Natural killer cell (primary cell): ENCODE measurements at regions not wholly inside any gene's neighbourhood (a gene's known extent, or its start where the extent isn't known, plus 50 kb on each side); places are given as distances from the start of the nearest gene placed in this dataset.

Experiments used
- ATAC-seq, 3 donors: fragments of 150-1000 bp in 2 of 3; fragments of 200-7000 bp in 1 of 3; cut with Tn5 transposase; 1 replicate in 1 of 3; 2 replicates in 2 of 3; pipeline ENCODE4 v1.10.0; 2021; ENCODE audit warnings: mild to moderate bottlenecking in 2 of 3, moderate library complexity in 2 of 3
- DNase-seq, 2 donors: peaks; one replicate each; pipeline versions ENCODE4 v3.0.0 to v3.0.0-alpha.2; 2013 to 2021; ENCODE audit warnings: mixed read lengths in 1 of 2
- H3K27ac ChIP-seq: one replicate; pipeline ENCODE4 v1.5.1; 2013; ENCODE audit warnings: mild to moderate bottlenecking, low read length
- H3K27me3 ChIP-seq: one replicate; pipeline ENCODE4 v1.6.1; 2013; ENCODE audit warnings: low read length; ENCODE audit not compliant: control insufficient read depth, insufficient read depth
- H3K36me3 ChIP-seq: one replicate; pipeline ENCODE4 v1.6.1; 2013; ENCODE audit warnings: low read length; ENCODE audit not compliant: control insufficient read depth, insufficient read depth
- H3K4me1 ChIP-seq: one replicate; pipeline ENCODE4 v1.6.1; 2013; ENCODE audit warnings: low read length; ENCODE audit not compliant: control insufficient read depth, insufficient read depth
- H3K4me3 ChIP-seq: one replicate; pipeline ENCODE4 v1.5.1; 2013; ENCODE audit warnings: low read length
- H3K9me3 ChIP-seq: one replicate; pipeline ENCODE4 v1.6.1; 2013; ENCODE audit warnings: low read length; ENCODE audit not compliant: control insufficient read depth, insufficient read depth
- H3K27ac Mint-ChIP-seq, 2 donors: one replicate each; pipeline ENCODE4 v1.8.0; 2022; ENCODE audit warnings: mild to moderate bottlenecking in 2 of 2, mixed read lengths in 2 of 2, moderate library complexity in 1 of 2
- H3K27me3 Mint-ChIP-seq, 2 donors: one replicate each; pipeline ENCODE4 v1.8.0; 2022; ENCODE audit warnings: low read depth in 2 of 2, mixed read lengths in 2 of 2
- H3K36me3 Mint-ChIP-seq: one replicate; pipeline ENCODE4 v1.8.0; 2022; ENCODE audit warnings: mixed read lengths
- H3K4me1 Mint-ChIP-seq, 2 donors: one replicate each; pipeline ENCODE4 v1.8.0; 2022; ENCODE audit warnings: mixed read lengths in 2 of 2
- H3K4me3 Mint-ChIP-seq: one replicate; pipeline ENCODE4 v1.8.0; 2022; ENCODE audit warnings: mild to moderate bottlenecking, moderate library complexity, mixed read lengths
- H3K9me3 Mint-ChIP-seq, 2 donors: one replicate each; pipeline ENCODE4 v1.8.0; 2022; ENCODE audit warnings: mixed read lengths in 2 of 2
- WGBS: methylation state at CpG from one replicate; pipeline ENCODE4 v1.1.7; 2013; ENCODE audit warnings: missing lambda C conversion rate; ENCODE audit not compliant: insufficient coverage; 5-methylcytosine and 5-hydroxymethylcytosine counted together
- intact Hi-C: fragments of 100-400 bp; cut with micrococcal nuclease; formaldehyde crosslinking; loops from one replicate; pipeline ENCODE4 v1.14.2; 2022
- TF ChIP-seq, protein P1 (sequence below): fragments of 200-600 bp; IDR thresholded peaks from one replicate; pipeline ENCODE4 v1.8.0; 2022; ENCODE audit warnings: antibody characterized with exemption

DNA sequence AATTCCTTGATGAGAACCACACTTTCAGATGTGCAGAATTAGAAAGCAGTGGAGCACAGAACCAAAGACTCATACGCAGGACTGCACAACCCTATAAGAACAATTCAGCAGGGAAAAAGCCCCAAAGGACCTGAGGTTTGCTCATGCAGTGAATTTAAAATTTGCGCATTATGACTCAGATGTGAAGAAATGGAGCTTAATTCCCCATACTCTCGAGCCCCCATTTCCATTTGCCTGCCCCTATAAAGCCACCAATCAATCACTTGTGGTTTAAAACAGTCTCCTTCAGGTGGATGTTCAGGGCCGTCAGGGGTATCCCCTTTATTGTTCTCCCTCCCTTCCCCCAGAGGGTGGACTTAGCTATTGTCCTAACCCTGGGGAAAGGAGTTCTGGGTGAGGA, 221.2 kb downstream of the IGSF11 start:
- H3K9me3 ChIP-seq: no peaks in the 10 kb centered on the region
- Mint-ChIP-seq H3K27ac (no peak overlapping the region), H3K9me3 (no peaks in the 10 kb centered on the region), H3K27me3 (peaks cover 0 to 20% of the 10 kb centered on the region in 2 donors), H3K4me3 (no peak overlapping the region), H3K4me1 (no peaks in the 10 kb centered on the region), H3K36me3 (no peaks in the 10 kb centered on the region)
- H3K27me3 ChIP-seq: no peaks in the 10 kb centered on the region
- TF ChIP-seq, protein P1, sequence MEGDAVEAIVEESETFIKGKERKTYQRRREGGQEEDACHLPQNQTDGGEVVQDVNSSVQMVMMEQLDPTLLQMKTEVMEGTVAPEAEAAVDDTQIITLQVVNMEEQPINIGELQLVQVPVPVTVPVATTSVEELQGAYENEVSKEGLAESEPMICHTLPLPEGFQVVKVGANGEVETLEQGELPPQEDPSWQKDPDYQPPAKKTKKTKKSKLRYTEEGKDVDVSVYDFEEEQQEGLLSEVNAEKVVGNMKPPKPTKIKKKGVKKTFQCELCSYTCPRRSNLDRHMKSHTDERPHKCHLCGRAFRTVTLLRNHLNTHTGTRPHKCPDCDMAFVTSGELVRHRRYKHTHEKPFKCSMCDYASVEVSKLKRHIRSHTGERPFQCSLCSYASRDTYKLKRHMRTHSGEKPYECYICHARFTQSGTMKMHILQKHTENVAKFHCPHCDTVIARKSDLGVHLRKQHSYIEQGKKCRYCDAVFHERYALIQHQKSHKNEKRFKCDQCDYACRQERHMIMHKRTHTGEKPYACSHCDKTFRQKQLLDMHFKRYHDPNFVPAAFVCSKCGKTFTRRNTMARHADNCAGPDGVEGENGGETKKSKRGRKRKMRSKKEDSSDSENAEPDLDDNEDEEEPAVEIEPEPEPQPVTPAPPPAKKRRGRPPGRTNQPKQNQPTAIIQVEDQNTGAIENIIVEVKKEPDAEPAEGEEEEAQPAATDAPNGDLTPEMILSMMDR: no peak
- H3K4me3 ChIP-seq: no peak overlapping the region
- H3K36me3 ChIP-seq: no peaks in the 10 kb centered on the region
- H3K27ac ChIP-seq: no peak overlapping the region
- ATAC-seq: no peak
- no peak for DNase-seq
- intact Hi-C loops: no loop called here
- H3K4me1 ChIP-seq: no peaks in the 10 kb centered on the region
- 76% methylated on average over 3 of the region's 4 CpGs for WGBS

DNA sequence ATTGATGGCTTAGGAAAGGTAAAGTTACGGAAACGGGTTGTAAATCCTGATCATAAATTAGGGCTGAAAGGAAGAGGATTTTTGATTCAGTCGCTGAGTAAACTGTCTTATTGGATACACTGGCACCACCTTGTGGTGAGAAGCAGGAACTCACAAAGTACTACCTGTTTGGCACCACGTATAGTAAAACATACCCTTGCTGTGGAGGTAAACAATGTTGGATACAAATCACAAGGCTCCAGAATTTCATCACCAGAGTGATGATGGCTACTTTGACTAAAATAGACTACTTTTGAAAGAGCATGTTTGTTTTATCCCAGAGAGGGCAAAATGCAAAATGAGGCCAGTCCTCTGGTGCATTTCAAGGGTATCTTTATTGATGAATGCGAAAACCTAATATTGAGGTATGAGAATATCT, 216.9 kb downstream of the IGSF11 start:
- Histone ChIP-seq H3K4me3 (no peak overlapping the region), H3K9me3 (no peaks in the 10 kb centered on the region), H3K36me3 (no peaks in the 10 kb centered on the region), H3K27ac (no peak overlapping the region), H3K4me1 (no peaks in the 10 kb centered on the region), H3K27me3 (no peaks in the 10 kb centered on the region)
- H3K27ac Mint-ChIP-seq: no peak overlapping the region
- ATAC-seq (peak in 2 of 3 donors; percentile 46 to 74), DNase-seq (peak in 1 of 2 donors; percentile 60)
- no peaks in the 10 kb centered on the region for H3K9me3 Mint-ChIP-seq
- TF ChIP-seq, protein P1: peak; percentile 67
- H3K27me3 Mint-ChIP-seq: peaks cover 2 to 6% of the 10 kb centered on the region in 2 donors
- WGBS: 11% methylated on average over 4 of the region's 5 CpGs
- intact Hi-C loops: no loop called here
- no peak overlapping the region for H3K4me3 Mint-ChIP-seq
- H3K36me3 Mint-ChIP-seq: no peaks in the 10 kb centered on the region
- no peaks in the 10 kb centered on the region for H3K4me1 Mint-ChIP-seq

DNA sequence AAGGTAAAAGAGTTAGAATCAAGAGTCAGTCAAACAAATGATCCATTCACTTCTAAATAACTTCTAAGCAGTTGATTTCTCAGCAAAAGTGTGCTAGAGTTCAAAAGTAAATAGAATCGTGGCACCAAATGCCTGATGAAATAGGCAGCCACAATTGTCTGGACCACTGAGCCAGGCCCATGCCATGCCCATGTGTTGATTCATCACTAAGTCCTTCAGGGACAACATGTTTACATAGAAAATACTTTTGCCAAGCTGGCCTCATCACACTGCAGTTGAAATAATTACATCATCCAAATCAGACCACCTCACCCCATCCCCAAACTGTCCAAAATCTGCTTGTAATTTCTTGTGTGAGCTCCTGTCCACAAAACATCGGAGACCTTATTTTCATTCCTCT, 216.3 kb downstream of the IGSF11 start:
- H3K9me3 Mint-ChIP-seq: no peaks in the 10 kb centered on the region
- H3K36me3 Mint-ChIP-seq: no peaks in the 10 kb centered on the region
- no peak overlapping the region for H3K4me3 ChIP-seq
- no peak overlapping the region for H3K27ac Mint-ChIP-seq
- no peak overlapping the region for H3K4me3 Mint-ChIP-seq
- no peaks in the 10 kb centered on the region for H3K4me1 ChIP-seq
- WGBS: 87% methylated on average over 2 of the region's 2 CpGs
- H3K27me3 ChIP-seq: no peaks in the 10 kb centered on the region
- no peaks in the 10 kb centered on the region for H3K9me3 ChIP-seq
- ATAC-seq (no peak), DNase-seq (no peak)
- TF ChIP-seq, protein P1: no peak
- intact Hi-C loops: no loop called here
- H3K4me1 Mint-ChIP-seq: no peaks in the 10 kb centered on the region
- H3K36me3 ChIP-seq: no peaks in the 10 kb centered on the region
- no peak overlapping the region for H3K27ac ChIP-seq
- H3K27me3 Mint-ChIP-seq: peaks cover 2 to 6% of the 10 kb centered on the region in 2 donors

DNA sequence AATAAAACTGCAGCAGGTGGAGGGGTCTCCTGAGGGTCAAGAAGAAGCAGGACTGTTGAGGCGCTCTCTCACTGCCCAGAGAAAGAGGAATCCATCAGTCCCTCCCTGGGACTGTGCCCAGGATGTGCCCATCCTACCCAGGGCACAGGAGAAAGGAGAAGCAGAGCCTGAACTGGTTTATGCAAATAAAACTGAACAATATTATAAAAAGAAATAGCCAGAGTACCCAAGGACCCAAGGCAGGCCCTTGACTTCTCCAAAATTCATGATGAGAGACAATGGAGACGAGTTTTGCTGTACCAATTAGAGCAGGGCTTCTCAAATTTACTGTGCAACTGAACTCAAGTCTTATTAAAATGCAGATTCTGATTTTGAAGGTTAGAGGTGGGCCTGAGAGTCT, 211.0 kb downstream of the IGSF11 start:
- Mint-ChIP-seq H3K36me3 (no peaks in the 10 kb centered on the region), H3K4me1 (no peaks in the 10 kb centered on the region), H3K4me3 (no peak overlapping the region), H3K27ac (no peak overlapping the region), H3K27me3 (peaks cover 0 to 6% of the 10 kb centered on the region in 2 donors), H3K9me3 (no peaks in the 10 kb centered on the region)
- intact Hi-C loops: no loop called here
- DNase-seq (no peak), ATAC-seq (no peak)
- no peaks in the 10 kb centered on the region for H3K9me3 ChIP-seq
- H3K27me3 ChIP-seq: no peaks in the 10 kb centered on the region
- H3K4me3 ChIP-seq: no peak overlapping the region
- H3K36me3 ChIP-seq: no peaks in the 10 kb centered on the region
- WGBS: 63% methylated on average over 2 of the region's 2 CpGs
- no peak overlapping the region for H3K27ac ChIP-seq
- TF ChIP-seq, protein P1: no peak
- no peaks in the 10 kb centered on the region for H3K4me1 ChIP-seq
